ENCODE measurements at regions not wholly inside any gene's neighbourhood (a gene's known extent, or its start where the extent isn't known, plus 50 kb on each side); places are given as distances from the start of the nearest gene placed in this dataset.

DNA sequence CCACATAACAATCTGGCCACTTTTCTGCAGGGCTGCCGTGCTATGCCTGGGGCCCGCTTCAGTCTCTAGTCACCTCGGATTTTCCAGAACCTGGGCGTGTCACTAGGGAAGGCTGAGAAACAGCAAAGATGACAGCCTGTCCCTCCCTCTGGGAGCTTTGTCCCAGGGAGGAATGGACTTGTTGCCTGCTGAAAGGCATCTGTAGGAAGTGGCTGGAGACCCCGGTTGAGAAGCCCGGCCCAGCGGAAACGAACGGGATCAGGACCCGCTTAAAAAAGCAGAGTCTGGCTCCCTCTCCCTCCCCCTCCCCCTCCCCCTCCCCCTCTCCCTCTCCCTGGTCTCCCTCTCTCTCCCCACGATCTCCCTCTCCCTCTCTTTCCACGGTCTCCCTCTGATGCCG lies 149.5 kb upstream of the ZNF516 start:
- Histone ChIP-seq H3K4me3 (no peak overlapping the region), H3K27ac (no peak overlapping the region), H3K36me3 (no peaks in the 10 kb centered on the region), H3K4me1 (no peaks in the 10 kb centered on the region), H3K27me3 (no peaks in the 10 kb centered on the region), H3K9me3 (no peaks in the 10 kb centered on the region)
- ATAC-seq (no peak), DNase-seq (no peak)
- WGBS (ENCODE audit: insufficient coverage, low coverage, low lambda C conversion rate, missing lambda C conversion rate), result no CpG with 5 or more reads among the region's 13 CpGs
- TF ChIP-seq POLR2A (IDR thresholded peaks at IDR 0.05), result no peak
- TF ChIP-seq, protein P1, sequence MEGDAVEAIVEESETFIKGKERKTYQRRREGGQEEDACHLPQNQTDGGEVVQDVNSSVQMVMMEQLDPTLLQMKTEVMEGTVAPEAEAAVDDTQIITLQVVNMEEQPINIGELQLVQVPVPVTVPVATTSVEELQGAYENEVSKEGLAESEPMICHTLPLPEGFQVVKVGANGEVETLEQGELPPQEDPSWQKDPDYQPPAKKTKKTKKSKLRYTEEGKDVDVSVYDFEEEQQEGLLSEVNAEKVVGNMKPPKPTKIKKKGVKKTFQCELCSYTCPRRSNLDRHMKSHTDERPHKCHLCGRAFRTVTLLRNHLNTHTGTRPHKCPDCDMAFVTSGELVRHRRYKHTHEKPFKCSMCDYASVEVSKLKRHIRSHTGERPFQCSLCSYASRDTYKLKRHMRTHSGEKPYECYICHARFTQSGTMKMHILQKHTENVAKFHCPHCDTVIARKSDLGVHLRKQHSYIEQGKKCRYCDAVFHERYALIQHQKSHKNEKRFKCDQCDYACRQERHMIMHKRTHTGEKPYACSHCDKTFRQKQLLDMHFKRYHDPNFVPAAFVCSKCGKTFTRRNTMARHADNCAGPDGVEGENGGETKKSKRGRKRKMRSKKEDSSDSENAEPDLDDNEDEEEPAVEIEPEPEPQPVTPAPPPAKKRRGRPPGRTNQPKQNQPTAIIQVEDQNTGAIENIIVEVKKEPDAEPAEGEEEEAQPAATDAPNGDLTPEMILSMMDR (IDR thresholded peaks at IDR 0.05), result no peak
- intact Hi-C loops (cut with DNase I), result no loop called here

DNA sequence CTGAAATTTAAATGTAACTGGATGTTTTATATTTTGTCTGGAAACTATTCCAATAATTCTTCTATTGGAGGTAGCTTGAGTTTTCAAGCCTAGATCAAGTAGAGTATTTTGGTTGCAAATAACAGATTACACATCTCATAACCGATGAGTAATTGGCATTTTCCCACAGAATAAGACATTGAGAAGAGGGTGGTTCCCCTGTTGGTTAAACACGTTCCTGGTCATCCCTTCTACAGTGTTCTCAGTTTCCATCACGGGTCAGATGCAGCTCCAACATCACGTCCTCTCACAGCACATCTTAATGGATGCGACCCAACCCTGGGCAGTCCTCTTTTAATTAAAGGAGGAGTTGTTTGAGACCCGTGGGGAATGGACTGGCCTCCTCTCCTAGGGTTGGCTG lies 149.0 kb upstream of the ZNF516 start:
- H3K4me1 ChIP-seq, result no peaks in the 10 kb centered on the region
- no peak for ATAC-seq
- no peak overlapping the region for H3K4me3 ChIP-seq
- H3K27me3 ChIP-seq, result no peaks in the 10 kb centered on the region
- intact Hi-C loops (cut with DNase I), result no loop called here
- 56% methylated on average over 6 of the region's 6 CpGs for WGBS (ENCODE audit: insufficient coverage, low coverage, low lambda C conversion rate, missing lambda C conversion rate)
- no peaks in the 10 kb centered on the region for H3K36me3 ChIP-seq
- no peak for DNase-seq
- TF ChIP-seq POLR2A (IDR thresholded peaks at IDR 0.05), result no peak
- TF ChIP-seq, protein P1 (IDR thresholded peaks at IDR 0.05), result no peak
- no peaks in the 10 kb centered on the region for H3K9me3 ChIP-seq
- H3K27ac ChIP-seq, result no peak overlapping the region

DNA sequence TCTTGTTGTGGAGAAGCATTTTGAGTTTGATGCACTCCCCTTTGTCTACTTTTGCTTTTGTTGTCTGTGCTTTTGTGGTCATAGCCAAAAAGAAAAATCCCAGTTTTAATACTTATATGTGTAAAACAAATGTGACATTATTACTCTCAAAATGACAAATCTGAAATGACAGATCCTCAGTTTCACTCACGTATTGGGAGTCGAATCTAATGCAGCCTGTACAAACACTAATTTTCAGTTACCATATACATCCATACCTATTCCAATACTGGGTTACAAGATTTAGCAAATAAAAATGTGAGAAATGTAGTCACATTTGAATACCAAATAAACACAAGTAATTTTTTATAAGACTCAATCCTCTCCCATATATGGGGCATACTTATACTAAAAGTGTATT lies 148.2 kb upstream of the ZNF516 start:
- no peaks in the 10 kb centered on the region for H3K9me3 ChIP-seq
- no peak for DNase-seq
- H3K36me3 ChIP-seq, result no peaks in the 10 kb centered on the region
- no peaks in the 10 kb centered on the region for H3K27me3 ChIP-seq
- WGBS (ENCODE audit: insufficient coverage, low coverage, low lambda C conversion rate, missing lambda C conversion rate), result 63% methylated on average over 2 of the region's 2 CpGs
- no peak for TF ChIP-seq POLR2A (IDR thresholded peaks at IDR 0.05)
- TF ChIP-seq, protein P1 (IDR thresholded peaks at IDR 0.05), result no peak
- H3K27ac ChIP-seq, result no peak overlapping the region
- no peaks in the 10 kb centered on the region for H3K4me1 ChIP-seq
- no peak for ATAC-seq
- H3K4me3 ChIP-seq, result no peak overlapping the region
- intact Hi-C loops (cut with DNase I), result no loop called here

DNA sequence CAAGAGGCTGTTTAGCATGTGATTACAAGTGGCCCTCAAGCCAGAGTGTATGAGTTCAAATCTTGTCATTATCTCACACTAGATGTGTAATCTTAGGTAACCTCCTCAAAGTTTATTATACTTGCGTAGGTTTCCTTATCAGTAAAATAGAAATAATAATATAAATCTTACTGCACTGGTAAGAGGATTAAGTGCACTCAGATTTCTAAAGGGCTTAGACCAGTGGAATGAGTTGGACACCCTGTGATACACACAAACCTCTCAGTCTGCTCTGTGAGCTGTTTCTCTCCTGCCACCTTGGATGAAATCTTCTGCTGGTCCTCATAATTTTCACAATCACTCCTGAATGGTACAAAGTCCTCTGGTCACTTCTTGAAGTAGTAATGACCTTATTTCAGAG lies 145.4 kb upstream of the ZNF516 start:
- no peak for ATAC-seq
- Histone ChIP-seq H3K9me3 (no peaks in the 10 kb centered on the region), H3K36me3 (no peaks in the 10 kb centered on the region), H3K27ac (no peak overlapping the region), H3K4me3 (no peak overlapping the region), H3K4me1 (no peaks in the 10 kb centered on the region), H3K27me3 (no peaks in the 10 kb centered on the region)
- no peak for DNase-seq
- TF ChIP-seq, protein P1 (IDR thresholded peaks at IDR 0.05), result no peak
- no peak for TF ChIP-seq POLR2A (IDR thresholded peaks at IDR 0.05)
- intact Hi-C loops (cut with DNase I), result no loop called here
- 69% methylated on average over 1 of the region's 1 CpG for WGBS (ENCODE audit: insufficient coverage, low coverage, low lambda C conversion rate, missing lambda C conversion rate)

DNA sequence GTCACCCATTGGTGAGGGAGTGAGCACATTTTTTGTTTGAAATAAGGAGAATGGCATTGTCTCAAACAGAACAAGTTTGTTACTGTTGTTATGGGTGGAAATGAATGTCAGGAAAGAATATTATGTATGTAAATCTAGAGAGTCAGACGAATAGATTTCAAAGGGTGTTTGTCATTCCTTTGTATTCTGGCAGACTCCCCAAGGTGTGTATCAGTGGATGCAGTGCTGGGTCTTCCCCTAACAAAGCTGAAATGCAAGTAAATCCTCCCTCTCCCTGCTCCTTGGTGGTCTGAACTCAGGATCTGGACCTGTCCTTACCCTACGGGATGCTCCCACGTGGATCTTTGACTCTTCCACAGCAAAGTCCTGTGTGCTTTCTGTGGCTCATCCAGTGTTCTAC lies 139.5 kb upstream of the ZNF516 start:
- no peak for DNase-seq
- WGBS (ENCODE audit: insufficient coverage, low coverage, low lambda C conversion rate, missing lambda C conversion rate), result 21% methylated on average over 2 of the region's 3 CpGs
- H3K27me3 ChIP-seq, result no peaks in the 10 kb centered on the region
- no peak overlapping the region for H3K27ac ChIP-seq
- no peak for ATAC-seq
- intact Hi-C loops (cut with DNase I), result no loop called here
- peaks cover 0 to 2% (median 0%) of the 10 kb centered on the region in 4 donors for H3K9me3 ChIP-seq
- H3K36me3 ChIP-seq, result no peaks in the 10 kb centered on the region
- H3K4me1 ChIP-seq, result no peaks in the 10 kb centered on the region
- H3K4me3 ChIP-seq, result no peak overlapping the region
- no peak for TF ChIP-seq POLR2A (IDR thresholded peaks at IDR 0.05)
- TF ChIP-seq, protein P1 (IDR thresholded peaks at IDR 0.05), result no peak

Measured in right lobe of liver (tissue), 6 donors.